CD4-positive, alpha-beta T cell (primary cell): ENCODE measurements at regions not wholly inside any gene's neighbourhood (a gene's known extent, or its start where the extent isn't known, plus 50 kb on each side); places are given as distances from the start of the nearest gene placed in this dataset.

Experiments
- ATAC-seq: fragments of 200-7000 bp; cut with Tn5 transposase; one replicate; pipeline ENCODE4 v1.10.0; 2022; ENCODE audit warnings: mild to moderate bottlenecking; ENCODE audit not compliant: poor library complexity
- CTCF ChIA-PET: fragments of 350-600 bp; sonication (Branson Sonifier 250); formaldehyde crosslinking; loops from one replicate; lab custom pipeline; 2021; ENCODE audit warnings: antibody characterized with exemption, inconsistent platforms; lab: Charles Lee
- POLR2A ChIA-PET: fragments of 350-600 bp; sonication (Branson Sonifier 250); formaldehyde crosslinking; loops from one replicate; lab custom pipeline; 2021; ENCODE audit warnings: antibody characterized with exemption, inconsistent platforms; lab: Charles Lee
- DNase-seq, 14 experiments: peaks; one replicate each; pipeline ENCODE4 v3.0.0-alpha.2; 2013 to 2020; ENCODE audit warnings: mixed read lengths in 2 of 14
- H3K27ac ChIP-seq, 2 donors: one replicate each; pipeline versions ENCODE4 v1.5.1 to v1.7.0; 2013; ENCODE audit warnings: low read length in 2 of 2, low read depth in 1 of 2, mild to moderate bottlenecking in 1 of 2
- H3K27me3 ChIP-seq, 2 experiments: 1 replicate in 1 of 2; 2 replicates in 1 of 2; pipeline versions ENCODE4 v1.6.1 to v1.7.0; 2013; ENCODE audit warnings: low read length in 2 of 2, control low read depth in 1 of 2, mild to moderate bottlenecking in 1 of 2, moderate library complexity in 1 of 2; ENCODE audit not compliant: insufficient read depth in 2 of 2, control insufficient read depth in 1 of 2
- H3K36me3 ChIP-seq: one replicate; pipeline ENCODE4 v1.6.1; 2013; ENCODE audit warnings: low read length, control low read depth; ENCODE audit not compliant: insufficient read depth
- H3K4me1 ChIP-seq: one replicate; pipeline ENCODE4 v1.6.1; 2013; ENCODE audit warnings: low read length, control low read depth; ENCODE audit not compliant: insufficient read depth
- H3K4me3 ChIP-seq: one replicate; pipeline ENCODE4 v1.5.1; 2013; ENCODE audit warnings: mild to moderate bottlenecking, low read length, moderate library complexity
- H3K9me3 ChIP-seq, 2 experiments: 1 replicate in 1 of 2; 2 replicates in 1 of 2; pipeline versions ENCODE4 v1.6.1 to v1.7.0; 2013; ENCODE audit warnings: low read length in 2 of 2, mild to moderate bottlenecking in 2 of 2, control low read depth in 1 of 2, moderate library complexity in 1 of 2; ENCODE audit not compliant: control insufficient read depth in 1 of 2, insufficient read depth in 1 of 2
- H3K27ac Mint-ChIP-seq: one replicate; pipeline ENCODE4 v1.8.0; 2020; ENCODE audit warnings: mixed read lengths
- H3K27me3 Mint-ChIP-seq: one replicate; pipeline ENCODE4 v1.8.0; 2021; ENCODE audit warnings: mixed read lengths
- H3K36me3 Mint-ChIP-seq: one replicate; pipeline ENCODE4 v1.8.0; 2021; ENCODE audit warnings: low read depth, mixed read lengths
- H3K4me1 Mint-ChIP-seq: one replicate; pipeline ENCODE4 v1.8.0; 2021; ENCODE audit warnings: low read depth, mixed read lengths
- H3K4me3 Mint-ChIP-seq: one replicate; pipeline ENCODE4 v1.8.0; 2020; ENCODE audit warnings: mild to moderate bottlenecking, mixed read lengths
- H3K9me3 Mint-ChIP-seq: one replicate; pipeline ENCODE4 v1.8.0; 2020; ENCODE audit warnings: mixed read lengths
- CTCF ChIP-seq: fragments of 200-600 bp; IDR thresholded peaks from one replicate; pipeline ENCODE4 v1.8.0; 2022; ENCODE audit warnings: antibody characterized with exemption, mild to moderate bottlenecking
- intact Hi-C, 2 experiments: fragments of 100-400 bp; cut with DNase I in 1 of 2; cut with micrococcal nuclease in 1 of 2; formaldehyde crosslinking; loops; one replicate each; pipeline versions ENCODE4 v1.15.1 to v1.9.0; 2023 to 2025; cut with DNase I, micrococcal nuclease

- Mint-ChIP-seq H3K4me1 (no peaks in the 10 kb centered on the region), H3K27me3 (peaks cover 16% of the 10 kb centered on the region), H3K36me3 (no peaks in the 10 kb centered on the region), H3K4me3 (no peak overlapping the region), H3K9me3 (no peaks in the 10 kb centered on the region), H3K27ac (no peak overlapping the region)
- intact Hi-C loops: no loop called here
- no peak for DNase-seq
- Histone ChIP-seq H3K4me3 (no peak overlapping the region), H3K27ac (no peak overlapping the region), H3K36me3 (no peaks in the 10 kb centered on the region), H3K4me1 (no peaks in the 10 kb centered on the region), H3K9me3 (no peaks in the 10 kb centered on the region), H3K27me3 (no peaks in the 10 kb centered on the region)
- no peak for TF ChIP-seq CTCF
- POLR2A ChIA-PET: no interaction called here
- ATAC-seq: no peak
- CTCF ChIA-PET: no interaction called here
Observed at GRCh38 chr10:94049911-94050310, 56.2 kb downstream of the PLCE1 start.

- POLR2A ChIA-PET: no interaction called here
Observed at GRCh38 chr10:94052281-94052680, 58.5 kb downstream of the PLCE1 start.

GRCh38 chr10:94052866-94053791, 59.4 kb downstream of the PLCE1 start:
- intact Hi-C loops: no loop called here
- CTCF ChIA-PET: no interaction called here
- no peaks in the 10 kb centered on the region for H3K4me1 ChIP-seq
- Mint-ChIP-seq H3K9me3 (peaks cover 1% of the 10 kb centered on the region), H3K4me1 (no peaks in the 10 kb centered on the region), H3K27ac (no peak overlapping the region), H3K27me3 (peaks cover 16% of the 10 kb centered on the region), H3K4me3 (no peak overlapping the region), H3K36me3 (no peaks in the 10 kb centered on the region)
- H3K9me3 ChIP-seq: no peaks in the 10 kb centered on the region
- TF ChIP-seq CTCF: no peak
- no peaks in the 10 kb centered on the region for H3K27me3 ChIP-seq
- H3K4me3 ChIP-seq: no peak overlapping the region
- H3K27ac ChIP-seq: no peak overlapping the region
- POLR2A ChIA-PET: no interaction called here
- H3K36me3 ChIP-seq: no peaks in the 10 kb centered on the region
- no peak for ATAC-seq
- no peak for DNase-seq

More at GRCh38 chr10:94052281-94052680, 58.5 kb downstream of the PLCE1 start:
- DNase-seq: no peak
- no peaks in the 10 kb centered on the region for H3K36me3 Mint-ChIP-seq
- no peak overlapping the region for H3K4me3 Mint-ChIP-seq
- TF ChIP-seq CTCF: no peak
- no peak overlapping the region for H3K4me3 ChIP-seq
- no peaks in the 10 kb centered on the region for H3K4me1 ChIP-seq
- H3K27ac Mint-ChIP-seq: no peak overlapping the region
- intact Hi-C loops: no loop called here
- H3K27me3 ChIP-seq: no peaks in the 10 kb centered on the region
- H3K27ac ChIP-seq: no peak overlapping the region
- no peaks in the 10 kb centered on the region for H3K36me3 ChIP-seq
- ATAC-seq: no peak
- H3K27me3 Mint-ChIP-seq: peaks cover 16% of the 10 kb centered on the region
- no peaks in the 10 kb centered on the region for H3K4me1 Mint-ChIP-seq
- CTCF ChIA-PET: no interaction called here
- no peaks in the 10 kb centered on the region for H3K9me3 ChIP-seq
- H3K9me3 Mint-ChIP-seq: peaks cover 1% of the 10 kb centered on the region
